Daoy (cell line): ENCODE measurements at regions not wholly inside any gene's neighbourhood (a gene's known extent, or its start where the extent isn't known, plus 50 kb on each side); places are given as distances from the start of the nearest gene placed in this dataset.

Source experiments
- DNase-seq: peaks from one replicate; pipeline ENCODE4 v3.0.0-alpha.2; 2015; ENCODE audit warnings: low read depth

DNA sequence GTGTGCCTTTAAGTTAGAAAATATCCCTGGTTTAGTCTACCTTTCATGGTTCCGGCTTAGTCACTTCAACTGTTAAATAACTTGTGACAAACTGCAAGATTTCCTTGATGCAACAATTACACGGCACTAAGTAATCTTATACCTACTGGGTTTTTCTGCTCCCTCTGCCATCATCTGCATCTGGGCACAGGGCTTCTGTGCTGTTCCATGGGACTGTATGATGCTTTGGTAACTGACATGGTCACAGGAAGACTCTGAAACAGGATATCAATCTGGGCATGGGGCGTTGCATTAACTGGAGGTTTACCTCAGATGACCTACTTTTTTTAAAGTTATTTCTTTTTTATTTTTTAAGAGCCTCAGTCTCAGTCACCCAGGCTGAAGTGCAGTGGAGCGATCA, 365.4 kb downstream of the SS18 start:
- DNase-seq = no peak

DNA sequence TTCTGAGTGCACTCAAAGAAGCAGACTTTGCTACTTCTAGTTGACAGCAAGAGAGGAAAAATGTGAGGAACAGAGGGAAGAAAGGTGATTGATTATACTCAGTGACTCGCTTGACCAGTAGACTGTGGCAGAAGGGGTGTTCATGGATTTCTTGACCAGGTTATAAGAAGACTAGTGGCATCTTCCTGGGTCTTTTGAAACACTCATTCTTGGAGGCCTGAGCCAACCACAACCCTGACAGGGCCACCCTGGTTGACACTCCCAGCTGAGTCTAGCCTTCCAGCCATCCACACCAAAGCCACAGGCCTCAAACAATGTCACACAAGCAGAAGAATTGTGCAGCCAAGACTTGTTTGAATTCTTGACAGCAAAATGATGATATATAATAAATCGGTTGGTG, 366.3 kb downstream of the SS18 start:
- DNase-seq = no peak

DNA sequence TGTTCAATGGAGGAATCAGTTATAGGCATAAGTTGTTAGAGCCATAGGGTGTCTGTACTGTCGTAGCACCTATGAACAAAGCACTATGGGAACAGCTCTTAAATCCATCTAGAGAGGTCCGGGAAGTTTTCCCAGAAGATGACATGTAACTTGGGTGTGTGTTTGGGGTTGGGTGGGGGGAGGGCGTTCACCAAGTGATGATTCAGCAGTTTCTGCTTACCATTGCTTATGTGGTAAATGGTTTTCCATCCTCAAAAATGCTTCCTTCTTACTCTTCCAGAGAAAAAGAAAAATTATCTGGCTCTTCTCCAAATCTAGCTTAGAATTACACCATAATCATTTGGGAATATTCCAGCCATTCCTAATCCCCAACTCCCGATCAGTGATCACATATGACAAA, 361.1 kb upstream of the ZNF521 start:
- no peak for DNase-seq

- no peak for DNase-seq
Measured at GRCh38 chr18:25710981-25711380, 359.0 kb upstream of the ZNF521 start.

DNA sequence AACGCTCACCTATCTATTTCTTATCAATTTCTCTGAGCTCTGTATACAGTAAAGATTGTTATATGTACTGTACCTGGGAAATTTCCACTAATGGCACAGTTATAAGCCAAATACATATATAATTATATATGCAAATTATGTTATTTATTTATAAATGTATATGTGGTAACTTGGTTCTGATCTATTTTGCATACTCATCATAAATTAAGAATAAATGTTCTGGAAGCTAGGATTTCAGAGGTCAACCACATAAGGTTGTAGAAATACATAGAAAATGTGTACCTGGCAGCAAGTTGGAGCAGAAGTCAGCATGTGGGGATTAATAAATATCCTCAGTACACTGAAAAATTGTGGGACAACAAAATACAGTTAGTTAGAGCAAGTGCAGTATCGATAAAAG, 353.7 kb upstream of the ZNF521 start:
- DNase-seq = no peak

DNA sequence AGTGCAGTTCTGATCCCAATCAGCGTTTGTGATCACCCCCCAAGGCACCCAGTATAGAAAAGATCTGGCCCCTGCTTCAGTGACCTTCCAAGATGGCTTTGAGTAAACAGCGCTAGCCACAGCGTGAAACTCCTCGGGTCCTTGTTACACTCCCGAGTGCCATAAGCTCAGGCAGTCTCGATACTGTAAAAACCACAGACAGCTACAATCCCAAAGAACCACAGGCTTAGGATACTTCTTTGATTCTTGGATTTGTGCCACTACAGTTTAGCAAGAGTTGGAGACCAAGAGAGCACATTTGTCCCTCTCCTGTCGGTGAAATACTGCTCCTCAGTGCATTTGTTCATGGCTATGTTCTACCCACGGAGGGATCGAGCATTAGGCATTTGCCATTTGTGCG, 352.5 kb upstream of the ZNF521 start:
- no peak for DNase-seq

GRCh38 chr18:25704071-25704470, 352.1 kb upstream of the ZNF521 start:
- no peak for DNase-seq

GRCh38 chr18:25701821-25702220, 349.9 kb upstream of the ZNF521 start:
- DNase-seq = no peak

- DNase-seq = no peak
Measured at GRCh38 chr18:25686960-25687500, 335.1 kb upstream of the ZNF521 start.

DNA sequence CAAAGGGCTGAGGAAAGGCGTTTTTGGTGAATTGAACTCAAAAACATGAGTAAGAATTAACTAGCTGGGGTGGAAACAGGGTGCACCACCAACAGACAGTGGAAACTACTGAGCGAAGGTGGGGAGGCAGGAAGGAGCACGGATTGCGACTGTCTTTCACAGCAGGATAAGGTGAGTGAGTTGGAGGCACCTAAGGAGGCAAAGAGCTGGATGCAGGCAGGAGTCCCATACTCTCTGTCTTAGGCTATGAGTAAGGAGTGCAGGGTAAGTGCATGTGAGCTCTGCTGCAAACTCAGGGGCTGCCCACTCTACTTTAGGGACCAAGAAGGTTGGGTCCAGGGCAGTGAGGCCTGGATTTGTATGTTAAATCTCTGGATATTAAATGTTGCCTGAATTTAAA, 333.1 kb upstream of the ZNF521 start:
- no peak for DNase-seq

- DNase-seq = no peak
Measured at GRCh38 chr18:25679491-25679890, 327.5 kb upstream of the ZNF521 start.

GRCh38 chr18:25678221-25678620, 326.3 kb upstream of the ZNF521 start:
- no peak for DNase-seq

GRCh38 chr18:25675123-25675850, 323.3 kb upstream of the ZNF521 start:
- DNase-seq = no peak

DNA sequence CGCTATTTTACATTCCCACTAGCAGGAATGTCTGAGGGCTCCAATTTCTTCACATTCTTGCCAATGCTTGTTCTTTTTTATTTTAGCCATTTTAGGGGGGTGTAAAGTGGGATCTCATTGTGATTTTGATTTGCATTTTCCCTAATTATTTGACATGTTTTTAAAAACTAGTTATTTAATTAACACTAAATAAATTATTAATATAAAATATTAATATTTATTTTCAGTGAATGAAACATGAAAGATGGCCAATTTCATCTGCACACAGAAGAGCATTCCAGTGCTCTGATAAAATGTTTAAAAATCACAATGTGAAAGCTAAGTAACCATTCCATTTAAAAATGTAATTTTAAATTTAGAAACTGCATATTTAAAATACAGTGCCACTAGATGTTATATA, 322.2 kb upstream of the ZNF521 start:
- no peak for DNase-seq

DNA sequence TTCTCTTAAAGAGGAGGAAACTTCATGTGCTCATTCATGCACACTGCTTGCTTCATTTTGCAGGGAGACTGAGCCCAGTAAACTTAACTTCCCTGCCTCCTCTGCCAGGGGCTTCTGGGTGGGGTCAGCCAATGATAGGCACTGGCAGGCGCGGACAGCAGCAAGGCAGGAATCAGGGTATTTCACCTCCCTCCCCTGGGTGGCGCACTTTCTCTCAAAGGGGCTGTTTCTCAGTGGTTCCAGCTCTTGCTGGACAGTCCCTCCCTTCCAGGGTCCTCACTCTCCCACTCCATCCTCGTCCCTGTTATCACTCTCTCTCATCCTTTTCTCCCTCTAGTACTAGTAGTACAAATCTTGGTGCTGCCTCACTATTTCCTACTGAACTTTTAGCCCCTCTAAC, 320.5 kb upstream of the ZNF521 start:
- DNase-seq = no peak

DNA sequence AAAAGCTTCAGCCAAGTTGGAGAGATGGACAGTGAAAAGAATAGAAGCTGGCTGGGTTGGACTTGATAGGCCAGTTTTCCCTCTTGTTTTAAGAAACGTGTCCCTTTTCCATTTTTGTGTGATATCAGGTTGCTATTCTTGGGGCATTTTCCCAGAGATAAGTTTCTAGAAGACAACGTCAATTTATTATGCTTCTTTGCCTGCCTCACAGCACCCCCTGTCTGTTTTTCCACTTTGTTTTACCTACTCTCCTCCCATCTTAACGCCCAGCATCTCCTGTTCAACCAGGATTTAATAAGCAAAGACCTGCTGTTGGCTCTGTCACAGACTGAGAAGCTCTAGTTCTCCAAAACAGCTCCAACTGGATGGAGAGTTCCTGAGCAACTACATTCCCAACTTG, 317.8 kb upstream of the ZNF521 start:
- DNase-seq = no peak

DNA sequence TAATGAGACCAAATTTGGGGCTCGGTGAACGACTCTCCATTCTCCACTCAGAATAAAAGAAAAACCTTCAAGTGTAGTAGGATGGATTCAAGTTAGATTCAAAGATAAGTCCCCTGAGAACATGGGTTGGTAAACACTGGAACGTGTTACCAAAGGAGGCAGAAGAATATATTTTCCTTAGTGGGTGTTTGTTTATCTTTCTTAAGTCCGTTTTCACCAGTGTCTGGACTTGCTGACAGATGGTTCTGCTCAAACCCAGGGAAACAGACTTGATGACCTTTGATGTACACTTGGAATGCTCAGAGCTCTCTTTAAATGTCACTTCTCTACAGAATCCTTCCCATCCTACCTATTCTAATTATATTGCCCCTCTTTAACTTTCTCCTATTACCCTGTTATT, 310.3 kb upstream of the ZNF521 start:
- no peak for DNase-seq

DNA sequence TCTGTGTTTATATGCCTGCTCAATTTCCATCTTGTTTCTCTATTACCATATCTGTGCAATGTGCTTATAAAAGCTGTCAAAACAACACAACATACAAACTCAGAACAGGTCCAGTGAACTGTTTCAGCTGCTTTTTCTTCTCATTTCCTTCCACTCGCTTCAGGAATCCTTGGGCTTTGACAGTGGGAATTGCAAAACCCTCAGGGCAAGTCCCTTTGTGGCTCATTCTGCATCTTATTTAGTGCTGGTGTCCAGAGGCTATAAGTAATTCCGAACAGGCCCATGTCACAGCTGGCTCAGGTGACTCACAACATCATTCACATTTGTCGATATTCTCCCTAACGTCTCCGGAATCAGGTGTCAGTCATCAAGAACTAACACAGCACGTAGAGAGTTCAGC, 309.9 kb upstream of the ZNF521 start:
- no peak for DNase-seq

DNA sequence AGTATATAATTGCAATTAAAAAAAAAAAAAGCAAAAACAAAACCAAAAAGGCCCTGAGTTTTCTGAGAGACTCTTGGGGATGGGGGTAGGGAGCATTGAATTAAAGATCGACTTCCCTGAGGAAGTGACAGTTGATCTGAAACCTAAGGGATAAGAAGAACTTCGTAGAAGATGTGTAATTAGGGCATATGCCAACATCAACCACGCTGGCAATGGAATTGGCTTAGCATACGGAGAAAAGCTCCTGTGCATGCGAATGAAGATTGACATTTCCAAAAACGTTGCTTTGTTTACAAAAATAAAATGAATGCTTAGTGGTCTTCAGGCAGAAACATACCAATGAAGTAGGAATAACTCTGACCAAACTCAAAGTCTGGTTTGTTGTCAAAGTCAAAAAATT, 307.6 kb upstream of the ZNF521 start:
- no peak for DNase-seq

GRCh38 chr18:25658476-25658875, 306.5 kb upstream of the ZNF521 start:
- DNase-seq = no peak

GRCh38 chr18:25651553-25651952, 299.6 kb upstream of the ZNF521 start:
- no peak for DNase-seq

DNA sequence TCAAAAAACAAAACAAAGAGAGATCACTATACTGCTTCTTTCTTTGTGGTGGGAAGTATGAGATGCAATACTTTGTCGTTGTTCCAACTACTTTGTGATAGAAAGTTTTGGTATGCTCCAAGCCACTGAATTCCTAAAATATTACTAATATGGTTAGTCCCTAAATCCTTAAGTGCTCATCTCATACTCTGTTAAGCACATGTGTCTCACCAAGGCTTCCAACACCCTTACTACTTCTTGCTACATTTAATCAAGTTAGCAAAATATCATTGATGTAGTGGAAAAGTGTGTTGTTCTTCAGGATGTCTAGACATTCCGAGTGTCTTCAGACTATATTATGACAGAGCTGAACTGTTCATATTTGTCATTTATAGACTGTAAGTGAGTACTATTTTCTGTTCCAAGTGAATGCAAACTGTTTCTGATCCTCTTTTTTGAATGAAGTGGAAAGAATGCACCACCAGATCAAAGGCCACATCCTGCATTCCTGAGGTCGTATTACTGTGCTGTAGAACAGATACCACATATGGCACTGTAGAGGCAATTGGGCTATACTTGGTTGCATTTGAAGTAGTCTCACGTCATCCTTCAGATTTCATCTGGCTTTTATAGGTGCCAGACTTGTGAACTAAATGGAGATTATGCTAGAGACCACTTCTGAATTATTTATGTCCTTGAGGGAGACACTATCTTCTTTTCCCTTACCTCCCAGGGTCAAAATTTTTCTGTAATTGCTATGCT, 298.4 kb upstream of the ZNF521 start:
- DNase-seq = peak; percentile 88

GRCh38 chr18:25648716-25649260, 296.8 kb upstream of the ZNF521 start:
- DNase-seq = no peak
